ENCODE measurements at regions not wholly inside any gene's neighbourhood (a gene's known extent, or its start where the extent isn't known, plus 50 kb on each side); places are given as distances from the start of the nearest gene placed in this dataset.

- DNase-seq (ENCODE audit: low spot score), result no peak
These were observed 111.5 kb downstream of the ELAPOR2 start for GRCh38 chr7:86947929-86948328.

- DNase-seq (ENCODE audit: low spot score), result no peak
These were observed 116.0 kb downstream of the ELAPOR2 start for GRCh38 chr7:86943447-86943846.

GRCh38 chr7:86942995-86943394 is 116.5 kb downstream of the ELAPOR2 start:
- no peak for DNase-seq (ENCODE audit: low spot score)

GRCh38 chr7:86942081-86942480 is 117.4 kb downstream of the ELAPOR2 start:
- no peak for DNase-seq (ENCODE audit: low spot score)

GRCh38 chr7:86939197-86939814 is 120.1 kb downstream of the ELAPOR2 start:
- peak; percentile 59 for DNase-seq (ENCODE audit: low spot score)

GRCh38 chr7:86937363-86937878 is 122.0 kb downstream of the ELAPOR2 start:
- DNase-seq (ENCODE audit: low spot score), result no peak

- no peak for DNase-seq (ENCODE audit: low spot score)
These were observed 126.1 kb downstream of the ELAPOR2 start for GRCh38 chr7:86933295-86933845.

- DNase-seq (ENCODE audit: low spot score), result no peak
These were observed 127.4 kb downstream of the ELAPOR2 start for GRCh38 chr7:86932038-86932512.

GRCh38 chr7:86931439-86931838 is 128.0 kb downstream of the ELAPOR2 start:
- DNase-seq (ENCODE audit: low spot score), result no peak

GRCh38 chr7:86930554-86931307 is 128.7 kb downstream of the ELAPOR2 start:
- DNase-seq (ENCODE audit: low spot score), result no peak

- no peak for DNase-seq (ENCODE audit: low spot score)
These were observed 130.0 kb downstream of the ELAPOR2 start for GRCh38 chr7:86929293-86930109.

- DNase-seq (ENCODE audit: low spot score), result no peak
These were observed 131.1 kb downstream of the ELAPOR2 start for GRCh38 chr7:86928308-86928707.

GRCh38 chr7:86926732-86927131 is 132.7 kb downstream of the ELAPOR2 start:
- no peak for DNase-seq (ENCODE audit: low spot score)

- DNase-seq (ENCODE audit: low spot score), result no peak
These were observed 134.2 kb downstream of the ELAPOR2 start for GRCh38 chr7:86925221-86925620.

- DNase-seq (ENCODE audit: low spot score), result no peak
These were observed 135.9 kb downstream of the ELAPOR2 start for GRCh38 chr7:86923527-86923926.

- no peak for DNase-seq (ENCODE audit: low spot score)
These were observed 139.3 kb downstream of the ELAPOR2 start for GRCh38 chr7:86920154-86920553.

GRCh38 chr7:86918245-86918644 is 141.2 kb downstream of the ELAPOR2 start:
- DNase-seq (ENCODE audit: low spot score), result no peak

- DNase-seq (ENCODE audit: low spot score), result no peak
These were observed 143.1 kb downstream of the ELAPOR2 start for GRCh38 chr7:86916277-86916825.

- no peak for DNase-seq (ENCODE audit: low spot score)
These were observed 144.9 kb downstream of the ELAPOR2 start for GRCh38 chr7:86914551-86914950.
